DMS53 treated with DMSO at 0.1 percent for 48 hours (cell line): ENCODE measurements at regions not wholly inside any gene's neighbourhood (a gene's known extent, or its start where the extent isn't known, plus 50 kb on each side); places are given as distances from the start of the nearest gene placed in this dataset.
"Not testable (repeated sequence)": the region's sequence is repeated elsewhere in the genome, so short reads cannot be mapped to it uniquely, and the experiment has no call there.

ENCODE experiments used
- DNase-seq: peaks from one replicate; lab custom pipeline; 2025; ENCODE audit not compliant: unreplicated experiment; lab: John Stamatoyannopoulos, UW

DNA sequence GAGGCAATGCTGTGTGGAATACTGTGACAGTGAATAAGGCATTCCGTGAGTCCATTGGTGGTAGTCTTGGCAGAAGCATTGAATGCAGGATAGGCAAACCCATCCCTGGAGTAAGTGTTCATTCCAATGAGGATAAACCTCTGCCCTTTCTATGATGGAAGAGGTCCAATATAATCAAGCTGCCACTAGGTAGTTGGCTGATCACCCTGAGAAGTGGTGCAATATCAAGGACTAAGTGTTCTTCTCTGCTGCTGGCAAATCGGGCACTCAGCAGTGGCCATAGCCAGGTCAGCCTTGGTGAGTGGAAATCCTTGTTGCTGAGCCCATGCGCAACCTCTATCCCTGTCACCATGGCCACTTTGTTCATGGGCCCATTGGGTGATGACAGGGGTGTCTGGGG lies 70.1 kb downstream of the FBXO4 start:
- no peak for DNase-seq

DNA sequence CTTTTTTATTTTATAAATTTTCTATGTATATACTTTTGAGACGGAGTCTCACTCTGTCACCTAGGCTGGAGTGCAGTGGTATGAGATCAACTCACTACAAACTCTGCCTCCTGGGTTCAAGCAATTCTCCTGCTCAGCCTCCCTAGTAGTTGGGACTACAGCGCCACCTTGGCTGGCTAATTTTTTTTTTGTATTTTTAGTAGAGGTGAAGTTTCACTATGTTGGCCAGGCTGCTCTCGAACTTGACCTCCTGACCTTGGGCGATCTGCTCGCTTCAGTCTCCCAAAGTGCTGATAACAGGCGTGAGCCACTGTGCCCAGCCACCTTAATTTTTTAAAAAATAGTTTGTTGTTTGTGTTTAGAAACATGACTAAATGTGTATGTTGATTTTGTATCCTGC lies 76.6 kb downstream of the FBXO4 start:
- no peak for DNase-seq

GRCh38 chr5:42003852-42004251 lies 78.8 kb downstream of the FBXO4 start:
- not testable (repeated sequence) for DNase-seq

GRCh38 chr5:42005561-42006153 lies 80.6 kb downstream of the FBXO4 start:
- DNase-seq = peak; percentile 11

DNA sequence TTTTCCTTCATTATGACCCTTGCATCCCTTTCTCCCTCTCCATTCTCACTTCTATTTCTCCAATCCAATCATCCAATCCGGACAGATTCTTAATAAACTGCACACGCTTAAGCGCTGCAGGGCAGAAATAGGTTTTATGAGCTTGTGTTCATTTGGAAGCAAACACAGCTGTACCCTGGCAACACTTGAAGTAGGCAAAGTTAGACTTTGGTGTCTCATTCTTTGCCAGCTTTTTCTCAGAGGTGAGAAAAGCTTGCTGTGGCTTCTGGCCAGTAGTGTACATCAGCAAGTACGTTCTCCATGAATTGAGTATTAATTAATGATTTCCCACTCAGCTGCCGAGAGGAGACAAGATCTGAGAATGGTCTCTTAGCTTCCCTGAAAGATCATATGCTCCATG lies 88.5 kb downstream of the FBXO4 start:
- DNase-seq = no peak

DNA sequence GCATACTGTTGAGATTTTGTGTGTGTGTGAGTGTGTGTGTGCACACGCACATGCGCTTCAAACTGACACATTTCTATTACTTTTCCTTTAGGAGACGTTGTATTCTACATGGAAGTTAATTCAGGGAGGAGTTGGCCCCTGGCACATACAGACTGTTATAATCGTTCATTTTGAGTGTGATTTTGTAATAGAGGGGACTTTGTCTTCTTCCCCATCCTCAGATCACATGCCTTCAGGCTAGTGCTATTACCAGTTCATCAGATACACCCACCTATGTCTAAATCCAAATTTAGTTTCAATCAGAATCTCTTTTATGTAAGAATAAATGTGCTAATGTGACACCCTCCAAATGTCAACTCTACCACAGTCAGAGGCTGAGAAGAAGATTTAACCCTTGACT lies 90.2 kb downstream of the FBXO4 start:
- no peak for DNase-seq

DNA sequence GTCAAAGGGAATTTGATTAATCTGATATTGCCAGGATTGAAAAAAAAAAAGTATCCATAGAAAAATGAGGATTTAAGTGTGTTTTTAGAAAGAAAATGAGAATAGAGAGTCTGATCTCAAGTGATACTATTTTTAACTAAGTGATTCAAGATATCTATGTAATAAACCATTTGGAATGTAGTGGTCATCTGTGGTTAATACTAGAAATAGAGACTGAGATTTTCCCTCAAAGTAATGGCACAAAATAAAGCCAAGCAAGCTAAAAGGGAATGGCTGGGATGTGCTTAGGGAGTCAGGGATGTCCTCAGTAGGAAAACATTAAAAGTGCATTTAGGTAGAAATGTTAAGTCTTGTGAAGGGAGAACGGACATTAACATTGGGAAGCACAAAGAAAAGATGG lies 90.6 kb downstream of the FBXO4 start:
- no peak for DNase-seq

DNA sequence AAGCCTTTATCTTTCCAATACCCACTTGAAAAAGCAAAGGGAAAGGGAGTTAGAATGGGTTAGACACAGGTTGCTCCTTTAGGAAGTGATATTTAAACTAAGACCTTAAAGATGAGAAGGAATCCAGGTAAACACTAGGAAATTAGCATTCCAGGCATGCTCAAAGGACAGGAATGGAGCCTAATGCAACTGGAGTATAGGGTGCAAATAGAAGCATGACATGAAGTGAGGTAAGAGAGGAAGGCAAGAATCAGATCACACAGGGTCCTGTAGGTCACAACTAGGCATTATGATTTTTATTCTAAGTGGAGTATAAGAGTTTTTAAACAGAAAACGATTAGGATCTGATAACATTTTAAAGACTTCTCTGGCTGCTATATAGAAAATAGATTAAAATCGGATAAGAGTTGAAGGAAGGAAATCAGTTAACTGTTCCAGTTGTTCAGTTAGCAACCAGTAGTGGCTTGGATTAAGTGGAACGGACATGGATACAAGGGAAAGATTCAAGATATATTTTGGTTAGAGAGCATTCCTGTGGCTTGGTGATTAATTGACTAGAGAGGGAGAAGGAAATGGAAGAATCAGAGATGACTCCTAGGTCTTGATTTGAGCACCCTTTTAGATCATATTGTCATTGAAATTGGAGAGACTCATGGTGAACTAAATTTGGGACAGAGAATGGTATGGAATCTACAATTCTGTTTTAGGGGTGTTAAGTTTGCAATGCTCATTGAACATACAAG lies 95.9 kb downstream of the FBXO4 start:
- no peak for DNase-seq

DNA sequence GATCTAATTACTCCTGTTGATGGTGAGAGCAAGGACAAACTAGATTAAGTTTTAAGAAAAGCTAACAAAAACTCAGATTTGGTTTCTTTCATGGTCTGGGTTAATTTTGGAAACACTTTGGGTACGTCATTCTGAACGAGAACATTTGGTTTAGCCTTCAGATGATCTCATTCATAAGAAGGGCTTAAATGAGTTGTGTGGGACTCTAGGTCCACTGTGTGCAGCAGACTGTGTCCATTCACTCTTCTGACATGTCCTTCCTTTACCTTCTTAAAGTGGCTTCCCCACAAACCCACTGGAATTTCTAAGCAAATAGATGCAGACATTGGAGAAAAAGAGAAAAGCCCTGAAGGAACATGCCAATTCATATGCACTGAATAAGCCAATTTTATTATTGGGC lies 96.8 kb downstream of the FBXO4 start:
- DNase-seq = no peak

DNA sequence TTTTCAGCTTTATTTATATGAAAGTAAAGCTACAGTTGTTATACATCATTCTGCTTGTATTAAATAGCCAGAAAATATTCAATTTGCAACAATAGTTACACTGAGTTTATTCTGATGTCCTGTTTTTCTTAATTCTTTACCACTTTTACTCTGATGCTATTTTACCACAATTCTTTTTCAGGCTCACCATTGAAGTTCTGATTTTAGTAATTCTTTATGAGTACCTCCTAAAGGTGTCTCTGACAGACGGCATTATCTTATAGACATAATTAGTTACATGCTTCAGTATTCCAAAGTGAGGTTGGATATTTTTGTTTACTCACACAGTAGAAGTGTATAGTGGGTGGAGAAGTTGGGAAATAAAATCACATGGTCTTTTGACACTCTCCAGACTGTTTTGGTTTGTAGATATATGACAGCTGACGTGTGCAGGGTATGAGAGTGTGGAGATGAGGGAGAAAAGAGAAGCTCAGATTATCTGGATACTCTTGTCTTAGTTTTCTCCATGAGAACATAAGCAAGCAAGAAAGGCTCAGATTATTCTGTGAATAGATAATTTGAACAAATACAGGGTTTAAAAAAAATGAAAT lies 97.4 kb downstream of the FBXO4 start:
- DNase-seq = no peak

GRCh38 chr5:42026446-42026845 lies 101.4 kb downstream of the FBXO4 start:
- no peak for DNase-seq

DNA sequence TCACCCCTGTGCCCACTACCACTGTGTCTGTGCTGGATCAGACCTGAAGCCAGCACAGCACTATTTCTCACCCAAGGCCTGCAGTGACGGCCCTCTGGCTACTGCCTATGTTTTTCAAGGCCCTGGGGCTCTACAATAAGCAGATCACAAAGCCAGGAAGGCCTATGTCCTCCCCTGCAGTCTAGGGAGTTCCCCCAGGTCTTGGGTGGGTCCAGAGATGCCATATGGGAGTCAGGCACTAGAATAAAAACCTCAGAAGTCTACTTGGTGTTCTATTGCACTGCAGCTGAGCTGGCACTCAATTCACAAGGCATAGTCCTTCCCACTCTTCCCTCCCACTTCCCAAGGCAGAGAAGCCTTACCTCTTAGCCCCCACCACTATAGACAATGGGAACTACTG lies 107.1 kb downstream of the FBXO4 start:
- DNase-seq = no peak

GRCh38 chr5:42035526-42035925 lies 110.4 kb downstream of the FBXO4 start:
- DNase-seq = no peak

GRCh38 chr5:42036379-42036778 lies 111.3 kb downstream of the FBXO4 start:
- no peak for DNase-seq

DNA sequence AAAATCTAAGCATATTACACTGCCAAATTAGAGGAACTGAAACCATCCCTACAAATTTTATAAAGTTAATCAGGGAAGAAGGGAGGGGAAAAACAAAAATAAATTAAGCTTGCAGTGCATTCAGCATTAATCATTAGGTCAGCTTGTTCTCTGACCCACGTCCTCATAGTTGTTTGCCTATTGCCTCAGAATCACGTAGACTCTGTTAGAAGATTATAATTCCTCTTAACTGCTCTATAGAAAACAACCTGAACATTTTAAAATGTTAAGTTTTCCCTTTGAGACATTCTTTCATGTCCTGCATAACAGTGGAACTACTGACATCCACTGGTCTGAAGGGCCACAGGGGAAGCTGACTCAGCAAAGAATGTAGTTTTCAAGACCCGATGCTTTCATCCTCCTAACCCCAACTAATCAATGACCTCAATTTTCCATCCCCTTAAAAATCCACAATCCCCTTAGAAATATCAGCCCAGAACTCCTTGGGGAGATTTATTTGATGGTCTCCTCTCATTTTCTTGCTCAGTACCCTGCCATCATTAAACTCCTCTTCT lies 112.4 kb downstream of the FBXO4 start:
- no peak for DNase-seq

- no peak for DNase-seq
Measured at GRCh38 chr5:42043400-42043799, 118.3 kb downstream of the FBXO4 start.

DNA sequence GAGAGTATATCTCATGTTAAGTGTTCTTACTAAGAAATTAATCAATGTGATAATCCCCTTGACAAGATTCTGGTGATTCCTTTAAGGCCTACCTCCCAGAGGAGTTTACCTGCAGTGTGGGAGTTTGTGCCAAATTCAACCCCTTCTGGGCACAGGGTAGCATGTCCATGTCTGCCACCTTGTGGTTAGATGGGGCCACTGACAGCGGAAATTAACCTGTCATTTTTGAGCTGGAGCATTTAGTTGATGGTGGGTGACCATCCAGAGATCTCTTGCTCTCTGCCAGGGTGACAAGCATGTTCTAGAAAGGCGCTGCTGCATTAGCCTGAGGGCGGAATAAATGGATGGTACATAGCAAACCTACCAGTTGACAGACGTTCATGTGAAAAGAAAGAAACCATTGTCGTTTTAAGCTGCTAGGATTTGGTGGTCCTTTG lies 132.2 kb downstream of the FBXO4 start:
- peak; percentile 27 for DNase-seq

GRCh38 chr5:42059291-42059690 lies 134.2 kb downstream of the FBXO4 start:
- no peak for DNase-seq

DNA sequence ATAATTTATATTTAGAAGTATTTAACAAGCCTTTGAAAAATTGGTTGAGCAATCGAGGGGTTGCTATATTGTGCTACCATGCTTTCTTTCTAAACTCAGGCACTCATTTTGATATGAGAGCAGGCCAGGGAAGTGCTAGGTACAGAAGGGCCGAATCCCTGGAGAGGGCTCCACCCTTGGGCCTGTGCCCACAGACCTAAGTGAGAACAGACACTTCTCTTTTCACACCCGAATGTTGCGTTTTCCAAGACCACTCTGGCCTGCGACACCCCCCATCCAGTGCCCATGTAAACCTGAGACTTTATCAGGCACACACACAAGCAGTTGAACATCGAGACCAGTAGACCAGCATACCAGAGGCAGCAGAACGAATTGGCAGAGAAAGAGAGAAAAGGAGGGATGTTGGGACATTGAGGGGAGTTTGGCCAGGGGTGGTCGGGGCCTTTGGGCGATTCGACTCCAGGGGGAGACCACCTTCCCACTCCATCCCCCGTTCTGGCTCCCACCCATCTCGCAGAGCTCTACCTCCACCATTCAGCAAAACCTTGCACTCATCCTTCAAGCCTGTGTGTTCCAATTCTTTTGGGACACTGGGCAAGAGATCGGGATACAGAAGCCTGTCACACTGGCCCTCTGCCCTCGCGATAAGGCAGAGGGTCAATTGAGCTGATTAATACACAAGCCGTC lies 134.8 kb downstream of the FBXO4 start:
- no peak for DNase-seq

- no peak for DNase-seq
Measured at GRCh38 chr5:42061121-42061520, 136.0 kb downstream of the FBXO4 start.

- DNase-seq = no peak
Measured at GRCh38 chr5:42064821-42065220, 139.7 kb downstream of the FBXO4 start.

GRCh38 chr5:42066131-42066530 lies 141.1 kb downstream of the FBXO4 start:
- no peak for DNase-seq
